NCI-H2081 treated with DMSO at 0.1 percent for 48 hours (cell line): ENCODE measurements at regions not wholly inside any gene's neighbourhood (a gene's known extent, or its start where the extent isn't known, plus 50 kb on each side); places are given as distances from the start of the nearest gene placed in this dataset.
A peak's percentile ranks its signal among the peaks of the same experiment; 100 is the strongest.

Experiments used
- DNase-seq: peaks from one replicate; lab custom pipeline; 2025; lab: John Stamatoyannopoulos, UW

- DNase-seq: peak; percentile 20
These were observed 276.0 kb downstream of the FOXO1 start for GRCh38 chr13:40390401-40390916.

- DNase-seq: no peak
These were observed 274.7 kb downstream of the FOXO1 start for GRCh38 chr13:40391788-40392187.

GRCh38 chr13:40394304-40394985, 272.0 kb downstream of the FOXO1 start:
- no peak for DNase-seq

- no peak for DNase-seq
These were observed 268.4 kb downstream of the FOXO1 start for GRCh38 chr13:40398065-40398464.

GRCh38 chr13:40399756-40400155, 266.7 kb downstream of the FOXO1 start:
- DNase-seq: no peak

- DNase-seq: no peak
These were observed 264.3 kb downstream of the FOXO1 start for GRCh38 chr13:40401911-40402776.

GRCh38 chr13:40402931-40403431, 263.5 kb downstream of the FOXO1 start:
- no peak for DNase-seq

- DNase-seq: no peak
These were observed 262.8 kb downstream of the FOXO1 start for GRCh38 chr13:40403509-40404241.

- no peak for DNase-seq
These were observed 262.0 kb downstream of the FOXO1 start for GRCh38 chr13:40404407-40404806.

GRCh38 chr13:40404967-40405716, 261.3 kb downstream of the FOXO1 start:
- no peak for DNase-seq

- no peak for DNase-seq
These were observed 259.9 kb downstream of the FOXO1 start for GRCh38 chr13:40406405-40407120.

GRCh38 chr13:40407567-40407966, 258.9 kb downstream of the FOXO1 start:
- DNase-seq: no peak

GRCh38 chr13:40408602-40409001, 257.8 kb downstream of the FOXO1 start:
- no peak for DNase-seq

- DNase-seq: no peak
These were observed 257.2 kb downstream of the FOXO1 start for GRCh38 chr13:40409278-40409677.

GRCh38 chr13:40410315-40410714, 256.1 kb downstream of the FOXO1 start:
- DNase-seq: no peak

- DNase-seq: no peak
These were observed 246.2 kb downstream of the FOXO1 start for GRCh38 chr13:40420160-40420740.

GRCh38 chr13:40422588-40423235, 243.7 kb downstream of the FOXO1 start:
- DNase-seq: no peak

GRCh38 chr13:40428354-40428753, 238.1 kb downstream of the FOXO1 start:
- DNase-seq: no peak

GRCh38 chr13:40429706-40430545, 236.5 kb downstream of the FOXO1 start:
- DNase-seq: no peak
